ENCODE measurements at regions not wholly inside any gene's neighbourhood (a gene's known extent, or its start where the extent isn't known, plus 50 kb on each side); places are given as distances from the start of the nearest gene placed in this dataset.
A peak's percentile ranks its signal among the peaks of the same experiment; 100 is the strongest.

DNA sequence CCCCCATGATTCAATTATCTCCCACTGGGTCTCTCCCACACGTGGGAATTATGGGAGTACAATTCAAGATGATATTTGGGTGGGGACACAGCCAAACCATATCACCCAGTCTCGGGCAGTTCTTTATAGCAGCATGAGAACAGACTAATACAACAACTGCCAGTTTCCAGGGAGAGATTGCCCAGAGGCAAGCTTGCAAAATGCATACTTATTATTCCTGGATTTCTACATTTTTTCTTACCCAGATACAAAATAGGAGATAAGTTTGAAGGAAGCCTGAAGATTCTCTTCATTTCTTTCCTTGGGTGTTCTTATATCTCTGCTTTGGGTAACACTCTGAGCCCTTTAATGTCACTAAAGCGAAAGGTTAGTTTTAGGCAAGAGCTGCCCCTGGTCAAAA lies 691.2 kb downstream of the TAF11L14 start:
- H3K36me3 Mint-ChIP-seq (ENCODE audit: low read depth): no peaks in the 10 kb centered on the region
- H3K9me3 Mint-ChIP-seq: peaks cover 3% of the 10 kb centered on the region

DNA sequence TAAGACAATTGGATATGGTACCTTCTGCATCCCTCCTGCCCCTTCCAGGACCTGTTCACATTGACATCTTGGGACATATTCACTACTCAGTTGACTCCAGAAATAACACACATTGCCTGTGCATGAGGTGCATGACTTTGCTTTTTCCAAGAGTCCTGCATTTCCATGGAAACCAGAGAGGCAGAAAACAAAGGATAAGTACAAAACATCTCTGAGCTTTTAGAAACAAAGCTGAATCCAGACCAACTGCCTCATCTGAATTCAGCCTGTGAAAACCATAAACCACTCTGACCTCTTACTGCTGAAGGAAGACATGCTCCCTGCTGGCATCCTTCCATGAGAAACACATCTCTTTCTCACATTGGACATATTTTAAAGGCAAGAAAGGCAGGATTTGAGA lies 695.1 kb downstream of the TAF11L14 start:
- no peak for DNase-seq
- H3K9me3 Mint-ChIP-seq: peaks cover 3% of the 10 kb centered on the region
- H3K4me1 Mint-ChIP-seq (ENCODE audit: low read depth): no peaks in the 10 kb centered on the region
- no peaks in the 10 kb centered on the region for H3K27me3 Mint-ChIP-seq
- no peak overlapping the region for H3K27ac Mint-ChIP-seq
- no peak overlapping the region for H3K4me3 Mint-ChIP-seq
- no peaks in the 10 kb centered on the region for H3K36me3 Mint-ChIP-seq (ENCODE audit: low read depth)

More for the DNA sequence above, 691.2 kb downstream of the TAF11L14 start:
- no peak for DNase-seq
- Mint-ChIP-seq H3K27me3 (no peaks in the 10 kb centered on the region), H3K27ac (no peak overlapping the region), H3K4me1 (ENCODE audit: low read depth) (no peaks in the 10 kb centered on the region), H3K4me3 (no peak overlapping the region)

DNA sequence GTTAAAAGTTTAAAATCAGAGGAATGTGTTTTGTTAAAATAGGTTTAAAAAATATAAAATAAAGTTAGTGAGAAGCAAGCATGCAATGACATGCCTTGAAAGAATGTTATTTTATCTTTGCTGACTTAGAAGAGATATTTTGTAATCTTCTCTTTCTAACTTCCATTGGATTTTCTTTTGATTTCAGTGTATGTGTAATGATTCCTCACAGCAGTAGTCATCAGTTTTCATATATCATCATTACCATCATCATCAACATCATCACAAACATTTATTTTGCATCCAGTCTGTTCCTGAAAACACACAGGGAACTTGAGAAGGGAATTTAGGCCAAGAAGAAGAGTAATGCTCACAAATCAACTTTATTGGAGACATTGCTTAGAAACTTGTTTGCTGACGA lies 699.6 kb downstream of the TAF11L14 start:
- no peaks in the 10 kb centered on the region for H3K27me3 Mint-ChIP-seq
- no peak for DNase-seq

DNA sequence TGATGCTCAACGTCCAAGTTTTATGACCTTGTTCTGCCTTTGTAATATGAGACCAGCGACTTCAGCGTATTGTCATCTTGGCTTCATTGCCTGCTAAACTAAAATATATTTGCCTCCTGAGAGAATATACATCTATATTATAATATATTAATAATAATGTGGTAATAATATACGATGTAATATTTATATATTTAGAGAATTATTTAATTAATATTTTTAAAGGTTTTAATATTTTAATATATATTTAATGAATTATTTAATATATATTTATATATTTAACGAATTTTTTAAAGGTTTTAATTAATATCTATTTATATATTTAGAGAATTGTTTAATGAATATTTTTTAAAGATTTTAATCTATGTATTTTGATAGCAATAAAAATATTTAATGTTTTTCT lies 700.7 kb downstream of the TAF11L14 start:
- H3K27ac Mint-ChIP-seq: no peak overlapping the region
- no peaks in the 10 kb centered on the region for H3K27me3 Mint-ChIP-seq
- DNase-seq: no peak
- no peaks in the 10 kb centered on the region for H3K9me3 Mint-ChIP-seq
- H3K36me3 Mint-ChIP-seq (ENCODE audit: low read depth): no peaks in the 10 kb centered on the region
- H3K4me1 Mint-ChIP-seq (ENCODE audit: low read depth): no peaks in the 10 kb centered on the region
- no peak overlapping the region for H3K4me3 Mint-ChIP-seq

More for the DNA sequence above, 699.6 kb downstream of the TAF11L14 start:
- H3K27ac Mint-ChIP-seq: no peak overlapping the region
- H3K4me3 Mint-ChIP-seq: no peak overlapping the region
- H3K4me1 Mint-ChIP-seq (ENCODE audit: low read depth): no peaks in the 10 kb centered on the region
- no peaks in the 10 kb centered on the region for H3K9me3 Mint-ChIP-seq
- H3K36me3 Mint-ChIP-seq (ENCODE audit: low read depth): no peaks in the 10 kb centered on the region

DNA sequence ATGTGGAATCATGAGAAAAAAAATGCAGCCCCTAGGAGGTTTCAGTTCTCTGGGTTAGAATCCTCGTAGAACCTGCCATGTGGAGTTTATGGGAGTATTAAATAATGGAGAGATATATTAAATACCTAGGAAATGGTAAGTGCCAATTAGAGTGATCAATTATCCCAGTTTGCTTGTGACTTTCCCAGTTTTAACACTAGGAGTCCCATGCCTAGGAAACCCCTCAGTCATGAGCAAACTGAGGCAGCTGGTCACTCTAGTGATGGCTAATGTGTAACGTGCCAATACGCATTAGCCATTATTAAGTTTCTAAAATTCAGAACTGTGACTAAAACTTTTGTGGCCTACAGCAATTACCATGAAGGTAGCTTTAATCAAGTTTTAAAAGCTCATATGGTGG lies 720.6 kb downstream of the TAF11L14 start:
- no peaks in the 10 kb centered on the region for H3K27me3 Mint-ChIP-seq
- no peak for DNase-seq
- no peaks in the 10 kb centered on the region for H3K36me3 Mint-ChIP-seq (ENCODE audit: low read depth)
- H3K4me1 Mint-ChIP-seq (ENCODE audit: low read depth): no peaks in the 10 kb centered on the region
- H3K4me3 Mint-ChIP-seq: no peak overlapping the region
- peaks cover 4% of the 10 kb centered on the region for H3K9me3 Mint-ChIP-seq
- H3K27ac Mint-ChIP-seq: no peak overlapping the region

DNA sequence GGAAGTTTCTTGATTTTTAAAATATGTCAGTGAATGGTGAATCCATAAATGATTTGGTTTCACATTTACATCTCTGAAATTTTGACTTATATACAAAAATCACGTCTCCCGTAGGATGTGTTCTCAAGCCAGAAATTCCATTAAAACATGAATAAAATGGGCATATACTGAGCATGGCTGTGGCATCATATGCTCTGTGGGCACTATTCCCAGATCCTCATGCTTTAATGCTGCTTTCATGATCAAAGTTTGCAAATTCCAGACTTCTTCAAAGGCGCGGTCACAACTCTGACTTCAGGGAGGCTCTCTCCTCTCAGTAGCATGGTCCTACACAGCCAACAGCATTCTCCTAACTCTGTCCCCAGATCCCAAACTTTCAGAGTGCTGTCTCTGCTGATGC lies 723.2 kb downstream of the TAF11L14 start:
- Mint-ChIP-seq H3K36me3 (ENCODE audit: low read depth) (no peaks in the 10 kb centered on the region), H3K9me3 (no peaks in the 10 kb centered on the region), H3K27ac (no peak overlapping the region), H3K27me3 (no peaks in the 10 kb centered on the region), H3K4me1 (ENCODE audit: low read depth) (no peaks in the 10 kb centered on the region), H3K4me3 (no peak overlapping the region)
- DNase-seq: no peak

DNA sequence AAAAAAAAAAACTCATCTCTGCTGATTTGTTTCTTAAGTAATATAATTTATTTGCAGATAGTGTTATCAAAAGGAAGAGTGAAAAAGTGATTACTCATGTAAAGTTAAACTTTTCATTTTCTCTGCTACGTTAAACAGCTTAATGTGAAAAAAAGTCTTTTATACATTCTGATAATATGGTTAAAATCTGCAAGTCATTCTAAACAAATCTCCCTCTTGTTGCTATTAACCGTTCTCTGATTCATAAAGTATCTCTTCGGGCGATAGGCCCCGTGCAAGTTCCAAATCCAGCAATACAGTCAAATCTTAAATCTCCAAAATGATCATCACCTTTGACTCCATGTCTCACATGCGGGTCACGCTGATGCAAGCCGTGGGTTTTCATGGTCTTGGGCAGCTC lies 732.0 kb downstream of the TAF11L14 start:
- no peak for DNase-seq
- Mint-ChIP-seq H3K9me3 (peaks cover 5% of the 10 kb centered on the region), H3K4me3 (no peak overlapping the region), H3K4me1 (ENCODE audit: low read depth) (no peaks in the 10 kb centered on the region), H3K27ac (no peak overlapping the region), H3K36me3 (ENCODE audit: low read depth) (no peaks in the 10 kb centered on the region), H3K27me3 (no peaks in the 10 kb centered on the region)

DNA sequence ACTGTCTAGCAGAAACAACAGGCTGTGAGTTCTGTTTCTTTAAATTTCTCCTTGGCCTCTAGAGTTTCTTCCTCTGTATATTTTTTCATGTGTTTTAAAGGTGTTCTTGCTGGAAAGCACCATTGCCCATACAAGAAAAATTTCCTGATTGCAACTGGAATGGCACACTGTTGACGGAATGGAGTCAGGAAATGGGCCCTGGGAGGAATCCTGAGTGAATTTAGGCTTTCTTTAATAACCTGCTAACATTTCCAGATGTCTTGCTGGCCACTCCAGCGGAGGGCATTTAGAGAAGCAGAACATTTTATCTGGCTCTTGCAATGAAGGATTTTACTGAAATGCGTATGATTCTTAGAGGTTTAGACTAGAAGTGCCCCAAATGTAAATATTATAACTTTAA lies 736.3 kb downstream of the TAF11L14 start:
- no peaks in the 10 kb centered on the region for H3K27me3 Mint-ChIP-seq
- DNase-seq: no peak
- no peak overlapping the region for H3K27ac Mint-ChIP-seq
- no peak overlapping the region for H3K4me3 Mint-ChIP-seq
- no peaks in the 10 kb centered on the region for H3K4me1 Mint-ChIP-seq (ENCODE audit: low read depth)
- H3K9me3 Mint-ChIP-seq: peaks cover 2% of the 10 kb centered on the region
- H3K36me3 Mint-ChIP-seq (ENCODE audit: low read depth): no peaks in the 10 kb centered on the region

DNA sequence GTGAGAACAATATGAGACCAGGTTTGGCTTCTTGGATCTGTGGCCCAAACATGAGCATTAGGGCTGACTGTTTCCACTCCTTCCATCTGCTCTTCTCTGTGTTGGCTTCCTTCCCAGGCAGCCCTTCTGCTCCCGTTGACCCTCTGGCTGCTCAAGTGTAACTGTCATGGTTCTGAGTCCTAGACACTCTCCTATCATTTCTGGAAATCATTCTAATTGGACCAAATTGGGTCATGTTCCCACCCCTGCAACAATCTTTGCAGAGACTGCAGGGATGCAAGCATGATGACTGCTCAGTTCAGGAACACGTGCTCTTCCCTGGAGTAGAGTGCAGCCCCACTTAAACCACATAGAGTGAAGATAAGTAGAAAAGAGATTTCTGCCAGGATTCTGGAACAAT lies 741.4 kb downstream of the TAF11L14 start:
- DNase-seq: no peak
- H3K36me3 Mint-ChIP-seq (ENCODE audit: low read depth): no peaks in the 10 kb centered on the region

DNA sequence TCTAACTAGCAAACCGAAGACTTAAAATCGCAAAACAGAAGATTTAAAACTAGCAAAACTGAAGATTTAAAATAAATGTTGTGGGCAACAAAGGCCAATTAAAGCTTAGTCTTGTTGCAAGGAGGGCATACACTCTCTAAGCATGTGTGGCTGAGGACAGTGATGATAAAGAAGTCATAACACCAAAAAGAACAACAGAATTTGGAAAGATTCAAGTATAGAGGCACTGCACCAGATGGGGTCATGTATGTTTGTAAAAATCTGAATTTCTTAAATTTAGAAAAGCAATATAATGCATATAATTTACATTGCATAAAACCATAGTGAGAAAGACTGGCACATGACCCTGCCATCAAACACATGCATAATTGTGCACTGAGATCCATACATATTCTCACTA lies 743.8 kb downstream of the TAF11L14 start:
- Mint-ChIP-seq H3K9me3 (peaks cover 6% of the 10 kb centered on the region), H3K4me1 (ENCODE audit: low read depth) (no peaks in the 10 kb centered on the region), H3K27me3 (no peaks in the 10 kb centered on the region), H3K27ac (no peak overlapping the region), H3K4me3 (no peak overlapping the region), H3K36me3 (ENCODE audit: low read depth) (no peaks in the 10 kb centered on the region)
- no peak for DNase-seq

More for the DNA sequence above, 741.4 kb downstream of the TAF11L14 start:
- Mint-ChIP-seq H3K4me3 (no peak overlapping the region), H3K9me3 (peaks cover 6% of the 10 kb centered on the region), H3K27ac (no peak overlapping the region), H3K4me1 (ENCODE audit: low read depth) (no peaks in the 10 kb centered on the region), H3K27me3 (no peaks in the 10 kb centered on the region)

DNA sequence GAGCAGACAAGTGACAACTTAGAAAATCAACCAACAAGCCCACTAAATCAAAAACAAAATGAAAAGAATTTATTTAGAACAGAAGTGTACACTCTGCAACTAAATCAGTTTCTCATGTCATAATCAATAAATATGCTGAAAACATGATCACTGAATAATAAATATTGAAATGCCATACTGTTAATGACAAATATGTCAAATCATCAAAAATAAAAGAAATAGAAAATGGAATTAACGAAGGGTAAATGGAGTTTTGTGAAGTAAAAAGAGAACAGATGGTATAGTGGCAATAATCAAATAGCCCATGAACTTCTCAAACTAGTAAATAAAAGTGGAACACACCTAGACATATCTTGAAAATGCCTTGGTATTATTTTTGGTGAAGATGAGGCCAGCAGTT lies 744.9 kb downstream of the TAF11L14 start:
- Mint-ChIP-seq H3K27me3 (no peaks in the 10 kb centered on the region), H3K9me3 (peaks cover 6% of the 10 kb centered on the region), H3K4me3 (no peak overlapping the region), H3K4me1 (ENCODE audit: low read depth) (no peaks in the 10 kb centered on the region), H3K27ac (no peak overlapping the region), H3K36me3 (ENCODE audit: low read depth) (no peaks in the 10 kb centered on the region)
- no peak for DNase-seq

DNA sequence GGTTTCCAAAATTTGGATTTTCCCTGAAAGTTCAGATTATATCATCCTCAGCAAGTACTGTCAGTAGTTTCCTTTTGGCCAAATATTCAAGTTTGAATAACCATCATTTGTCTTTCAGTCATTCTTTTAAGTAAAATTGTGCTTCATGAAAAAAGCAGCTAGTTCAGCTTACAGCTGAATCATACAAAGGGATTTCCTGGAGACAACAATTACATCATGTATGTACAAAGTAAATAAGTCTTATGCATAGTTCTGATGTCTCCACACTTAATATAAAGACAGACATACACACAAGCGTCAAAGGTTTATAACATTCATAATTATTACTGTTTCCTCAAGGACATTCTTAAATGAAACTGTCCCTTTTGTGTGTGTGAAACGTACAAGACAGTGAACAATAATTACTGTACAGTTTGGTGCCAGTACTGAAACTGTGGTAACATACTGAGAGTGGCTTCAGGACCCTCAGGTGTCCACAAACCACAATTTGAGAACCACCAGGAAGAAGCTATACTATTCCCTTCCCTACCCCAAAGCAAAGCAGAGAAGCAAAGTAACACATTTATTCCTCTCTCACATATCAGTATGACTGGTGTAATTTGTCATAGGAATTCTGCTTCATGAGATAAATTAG lies 746.6 kb downstream of the TAF11L14 start:
- Mint-ChIP-seq H3K9me3 (peaks cover 3% of the 10 kb centered on the region), H3K27me3 (no peaks in the 10 kb centered on the region), H3K4me1 (ENCODE audit: low read depth) (no peaks in the 10 kb centered on the region), H3K27ac (no peak overlapping the region), H3K36me3 (ENCODE audit: low read depth) (no peaks in the 10 kb centered on the region), H3K4me3 (no peak overlapping the region)
- DNase-seq: no peak

DNA sequence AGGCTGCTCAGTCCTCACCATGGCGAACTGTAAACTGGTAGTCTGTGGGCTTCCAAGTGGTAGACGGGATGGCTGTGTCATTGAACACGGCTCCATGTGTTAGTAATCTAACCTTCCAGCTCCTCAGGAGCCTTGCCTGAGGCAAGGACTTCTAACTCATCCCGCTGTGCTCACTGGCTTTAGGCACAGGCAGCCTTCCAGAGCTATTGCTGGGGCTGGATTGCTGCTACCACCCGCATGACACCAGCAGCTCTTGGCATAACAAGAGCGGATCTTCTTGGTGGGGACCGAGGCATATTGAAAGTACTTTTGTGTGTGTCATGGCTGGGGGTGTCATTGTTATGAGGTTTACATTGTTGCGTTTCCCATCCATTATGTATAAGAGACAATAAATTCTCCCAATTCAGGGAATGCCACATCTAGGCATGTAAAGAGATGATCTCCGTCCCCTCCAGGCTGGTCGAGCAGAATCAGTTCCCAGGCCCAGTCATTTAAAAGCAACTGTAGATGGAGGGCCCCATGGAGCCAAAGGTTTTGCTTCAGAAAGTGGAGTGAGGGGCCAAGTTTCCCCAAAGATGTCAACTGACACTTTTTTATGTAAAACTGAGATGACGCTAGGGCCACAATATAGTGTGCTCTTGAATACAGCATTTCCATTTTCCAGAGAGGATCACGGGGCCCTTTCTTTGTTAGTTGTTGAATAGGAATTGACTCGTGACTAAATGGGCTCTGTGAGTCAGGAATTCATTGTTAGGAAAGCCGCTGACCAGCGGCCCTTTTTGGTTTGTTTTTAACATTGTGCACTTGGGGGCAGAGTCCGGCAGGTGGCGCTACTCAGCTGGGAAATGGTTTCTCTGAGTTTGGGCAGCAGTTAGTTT lies 759.5 kb downstream of the TAF11L14 start:
- no peaks in the 10 kb centered on the region for H3K9me3 Mint-ChIP-seq
- H3K27me3 Mint-ChIP-seq: no peaks in the 10 kb centered on the region
- H3K36me3 Mint-ChIP-seq (ENCODE audit: low read depth): no peaks in the 10 kb centered on the region
- H3K4me1 Mint-ChIP-seq (ENCODE audit: low read depth): no peaks in the 10 kb centered on the region
- no peak overlapping the region for H3K4me3 Mint-ChIP-seq
- no peak overlapping the region for H3K27ac Mint-ChIP-seq
- DNase-seq: peak; percentile 62

DNA sequence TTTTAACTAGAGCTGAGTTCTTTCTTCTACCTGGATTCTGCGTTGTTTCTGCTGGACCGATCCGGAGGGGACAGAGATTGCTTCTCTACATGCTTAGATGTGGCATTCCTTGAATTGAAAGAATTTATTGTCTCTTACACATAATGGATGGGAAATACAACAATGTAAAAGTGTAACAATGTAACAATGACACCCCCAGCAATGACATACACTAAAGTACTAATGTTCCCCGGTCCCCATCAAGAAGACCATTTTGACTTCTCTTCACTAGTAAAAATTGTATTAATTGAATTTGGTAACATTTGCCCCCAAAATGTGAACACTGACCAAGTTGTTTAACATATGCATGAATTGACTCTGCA lies 760.2 kb downstream of the TAF11L14 start:
- Mint-ChIP-seq H3K9me3 (no peaks in the 10 kb centered on the region), H3K36me3 (ENCODE audit: low read depth) (no peaks in the 10 kb centered on the region), H3K4me1 (ENCODE audit: low read depth) (no peaks in the 10 kb centered on the region), H3K27me3 (no peaks in the 10 kb centered on the region), H3K27ac (no peak overlapping the region), H3K4me3 (no peak overlapping the region)
- no peak for DNase-seq

All from activated T-cell treated with anti-CD3 and anti-CD28 coated beads, Interleukin-2, amount 50 U/mL, for 24 hours (primary cell).